ENCODE measurements at regions not wholly inside any gene's neighbourhood (a gene's known extent, or its start where the extent isn't known, plus 50 kb on each side); places are given as distances from the start of the nearest gene placed in this dataset.

GRCh38 chr1:199687321-199687720 lies 340.2 kb upstream of the NR5A2 start:
- Histone ChIP-seq H3K4me2 (ENCODE audit: low read length, poor library complexity, severe bottlenecking) (no peak overlapping the region), H4K91ac (ENCODE audit: low read length) (no peak overlapping the region), H2BK120ac (ENCODE audit: low read depth, low read length) (no peak overlapping the region), H2BK15ac (ENCODE audit: low read depth, poor library complexity, severe bottlenecking) (no peak overlapping the region), H3K4ac (ENCODE audit: low read depth in 1 of 2, low read length in 2 of 2) (no peak overlapping the region), H3K27me3 (ENCODE audit: control insufficient read depth in 1 of 2, insufficient read depth in 1 of 2, low read length in 2 of 2) (no peaks in the 10 kb centered on the region), H3K79me1 (replicated peaks; ENCODE audit: low read length, poor library complexity, severe bottlenecking) (no peaks in the 10 kb centered on the region), H3K36me3 (ENCODE audit: control insufficient read depth in 1 of 2, insufficient read depth in 2 of 2, low read depth in 1 of 2, low read length in 2 of 2) (no peaks in the 10 kb centered on the region), H2AK5ac (ENCODE audit: low read length, severe bottlenecking) (no peak overlapping the region), H4K8ac (ENCODE audit: low read length) (no peak overlapping the region), H3K4me3 (ENCODE audit: insufficient read depth in 1 of 2, low read depth in 1 of 2, low read length in 2 of 2) (no peak overlapping the region), H2BK5ac (ENCODE audit: low read depth, low read length, poor library complexity, severe bottlenecking) (no peak overlapping the region), H2AFZ (ENCODE audit: low read depth, low read length) (no peak overlapping the region), H3K27ac (ENCODE audit: low read length, poor library complexity, severe bottlenecking) (no peak overlapping the region), H3K9me3 (ENCODE audit: control insufficient read depth, low read length) (no peaks in the 10 kb centered on the region), H3K18ac (ENCODE audit: low read depth in 1 of 2, low read length in 2 of 2) (peak overlapping the region in 1 of 2 experiments; percentile 48), H3K14ac (ENCODE audit: low read length in 2 of 2) (no peak overlapping the region), H3K4me1 (ENCODE audit: control insufficient read depth, insufficient read depth, low read depth, low read length) (peaks cover 8% of the 10 kb centered on the region), H3K23ac (ENCODE audit: low read length in 2 of 2) (no peak overlapping the region), H3K9ac (ENCODE audit: low read length) (no peak overlapping the region), H2BK12ac (ENCODE audit: low read length in 2 of 2) (peak overlapping the region in 1 of 2 experiments; percentile 15)
- DNase-seq: peak; percentile 58
- 40% methylated on average over 4 of the region's 4 CpGs for WGBS

GRCh38 chr1:199688133-199688676 lies 339.3 kb upstream of the NR5A2 start:
- DNase-seq: peak; percentile 9
- no peaks in the 10 kb centered on the region for H3K27me3 ChIP-seq (ENCODE audit: control insufficient read depth in 1 of 2, insufficient read depth in 1 of 2, low read length in 2 of 2)
- no peaks in the 10 kb centered on the region for H3K79me1 ChIP-seq (replicated peaks; ENCODE audit: low read length, poor library complexity, severe bottlenecking)
- no peak overlapping the region for H3K14ac ChIP-seq (ENCODE audit: low read length in 2 of 2)
- 73% methylated on average over 1 of the region's 3 CpGs for WGBS
- H3K18ac ChIP-seq (ENCODE audit: low read depth in 1 of 2, low read length in 2 of 2): no peak overlapping the region
- no peak overlapping the region for H3K9ac ChIP-seq (ENCODE audit: low read length)
- no peak overlapping the region for H3K4me2 ChIP-seq (ENCODE audit: low read length, poor library complexity, severe bottlenecking)
- H3K36me3 ChIP-seq (ENCODE audit: control insufficient read depth in 1 of 2, insufficient read depth in 2 of 2, low read depth in 1 of 2, low read length in 2 of 2): no peaks in the 10 kb centered on the region
- H3K4me1 ChIP-seq (ENCODE audit: control insufficient read depth, insufficient read depth, low read depth, low read length): peaks cover 8% of the 10 kb centered on the region
- H3K4me3 ChIP-seq (ENCODE audit: insufficient read depth in 1 of 2, low read depth in 1 of 2, low read length in 2 of 2): no peak overlapping the region
- no peak overlapping the region for H2AFZ ChIP-seq (ENCODE audit: low read depth, low read length)
- no peak overlapping the region for H3K27ac ChIP-seq (ENCODE audit: low read length, poor library complexity, severe bottlenecking)
- H4K8ac ChIP-seq (ENCODE audit: low read length): no peak overlapping the region
- no peaks in the 10 kb centered on the region for H3K9me3 ChIP-seq (ENCODE audit: control insufficient read depth, low read length)
- no peak overlapping the region for H4K91ac ChIP-seq (ENCODE audit: low read length)
- no peak overlapping the region for H2BK12ac ChIP-seq (ENCODE audit: low read length in 2 of 2)
- no peak overlapping the region for H2AK5ac ChIP-seq (ENCODE audit: low read length, severe bottlenecking)
- no peak overlapping the region for H2BK15ac ChIP-seq (ENCODE audit: low read depth, poor library complexity, severe bottlenecking)
- H3K4ac ChIP-seq (ENCODE audit: low read depth in 1 of 2, low read length in 2 of 2): no peak overlapping the region
- no peak overlapping the region for H2BK120ac ChIP-seq (ENCODE audit: low read depth, low read length)
- no peak overlapping the region for H3K23ac ChIP-seq (ENCODE audit: low read length in 2 of 2)
- H2BK5ac ChIP-seq (ENCODE audit: low read depth, low read length, poor library complexity, severe bottlenecking): no peak overlapping the region

- Histone ChIP-seq H3K4me1 (ENCODE audit: control insufficient read depth, insufficient read depth, low read depth, low read length) (peaks cover 8% of the 10 kb centered on the region), H2BK15ac (ENCODE audit: low read depth, poor library complexity, severe bottlenecking) (no peak overlapping the region), H3K4ac (ENCODE audit: low read depth in 1 of 2, low read length in 2 of 2) (no peak overlapping the region), H2BK12ac (ENCODE audit: low read length in 2 of 2) (no peak overlapping the region), H4K8ac (ENCODE audit: low read length) (no peak overlapping the region), H4K91ac (ENCODE audit: low read length) (no peak overlapping the region), H3K4me3 (ENCODE audit: insufficient read depth in 1 of 2, low read depth in 1 of 2, low read length in 2 of 2) (no peak overlapping the region), H2BK120ac (ENCODE audit: low read depth, low read length) (no peak overlapping the region), H3K14ac (ENCODE audit: low read length in 2 of 2) (no peak overlapping the region), H3K9ac (ENCODE audit: low read length) (no peak overlapping the region), H2AK5ac (ENCODE audit: low read length, severe bottlenecking) (no peak overlapping the region), H3K18ac (ENCODE audit: low read depth in 1 of 2, low read length in 2 of 2) (no peak overlapping the region), H3K36me3 (ENCODE audit: control insufficient read depth in 1 of 2, insufficient read depth in 2 of 2, low read depth in 1 of 2, low read length in 2 of 2) (no peaks in the 10 kb centered on the region), H2AFZ (ENCODE audit: low read depth, low read length) (no peak overlapping the region), H3K27ac (ENCODE audit: low read length, poor library complexity, severe bottlenecking) (no peak overlapping the region), H3K9me3 (ENCODE audit: control insufficient read depth, low read length) (no peaks in the 10 kb centered on the region), H2BK5ac (ENCODE audit: low read depth, low read length, poor library complexity, severe bottlenecking) (no peak overlapping the region), H3K79me1 (replicated peaks; ENCODE audit: low read length, poor library complexity, severe bottlenecking) (no peaks in the 10 kb centered on the region), H3K27me3 (ENCODE audit: control insufficient read depth in 1 of 2, insufficient read depth in 1 of 2, low read length in 2 of 2) (no peaks in the 10 kb centered on the region), H3K4me2 (ENCODE audit: low read length, poor library complexity, severe bottlenecking) (no peak overlapping the region), H3K23ac (ENCODE audit: low read length in 2 of 2) (no peak overlapping the region)
- no peak for DNase-seq
Observed at GRCh38 chr1:199688774-199689173, 338.7 kb upstream of the NR5A2 start.

GRCh38 chr1:199690496-199690895 lies 337.0 kb upstream of the NR5A2 start:
- Histone ChIP-seq H2BK12ac (ENCODE audit: low read length in 2 of 2) (no peak overlapping the region), H4K91ac (ENCODE audit: low read length) (no peak overlapping the region), H3K9me3 (ENCODE audit: control insufficient read depth, low read length) (no peaks in the 10 kb centered on the region), H4K8ac (ENCODE audit: low read length) (no peak overlapping the region), H3K9ac (ENCODE audit: low read length) (no peak overlapping the region), H2BK120ac (ENCODE audit: low read depth, low read length) (no peak overlapping the region), H3K18ac (ENCODE audit: low read depth in 1 of 2, low read length in 2 of 2) (no peak overlapping the region), H3K4ac (ENCODE audit: low read depth in 1 of 2, low read length in 2 of 2) (no peak overlapping the region), H3K27ac (ENCODE audit: low read length, poor library complexity, severe bottlenecking) (no peak overlapping the region), H3K4me2 (ENCODE audit: low read length, poor library complexity, severe bottlenecking) (no peak overlapping the region), H3K36me3 (ENCODE audit: control insufficient read depth in 1 of 2, insufficient read depth in 2 of 2, low read depth in 1 of 2, low read length in 2 of 2) (no peaks in the 10 kb centered on the region), H3K4me3 (ENCODE audit: insufficient read depth in 1 of 2, low read depth in 1 of 2, low read length in 2 of 2) (no peak overlapping the region), H2AK5ac (ENCODE audit: low read length, severe bottlenecking) (no peak overlapping the region), H3K79me1 (replicated peaks; ENCODE audit: low read length, poor library complexity, severe bottlenecking) (no peaks in the 10 kb centered on the region), H3K23ac (ENCODE audit: low read length in 2 of 2) (no peak overlapping the region), H3K4me1 (ENCODE audit: control insufficient read depth, insufficient read depth, low read depth, low read length) (peaks cover 8% of the 10 kb centered on the region), H2BK5ac (ENCODE audit: low read depth, low read length, poor library complexity, severe bottlenecking) (no peak overlapping the region), H3K14ac (ENCODE audit: low read length in 2 of 2) (no peak overlapping the region), H2BK15ac (ENCODE audit: low read depth, poor library complexity, severe bottlenecking) (no peak overlapping the region), H3K27me3 (ENCODE audit: control insufficient read depth in 1 of 2, insufficient read depth in 1 of 2, low read length in 2 of 2) (no peaks in the 10 kb centered on the region), H2AFZ (ENCODE audit: low read depth, low read length) (no peak overlapping the region)
- 100% methylated on average over 1 of the region's 1 CpG for WGBS
- no peak for DNase-seq

Data from mesenchymal stem cell (in vitro differentiated cells and primary cell).